Stimulated activated CD8-positive, alpha-beta memory T cell treated with anti-CD3 and anti-CD28 coated beads, Interleukin-7, amount 100 ng/mL, for 4 hours (primary cell): ENCODE measurements at regions not wholly inside any gene's neighbourhood (a gene's known extent, or its start where the extent isn't known, plus 50 kb on each side); places are given as distances from the start of the nearest gene placed in this dataset.
"Not testable (repeated sequence)": the region's sequence is repeated elsewhere in the genome, so short reads cannot be mapped to it uniquely, and the experiment has no call there.

ENCODE experiments used
- DNase-seq, 2 donors: peaks; one replicate each; pipeline ENCODE4 v3.0.0-alpha.2; 2020; ENCODE audit warnings: low read depth in 2 of 2

DNA sequence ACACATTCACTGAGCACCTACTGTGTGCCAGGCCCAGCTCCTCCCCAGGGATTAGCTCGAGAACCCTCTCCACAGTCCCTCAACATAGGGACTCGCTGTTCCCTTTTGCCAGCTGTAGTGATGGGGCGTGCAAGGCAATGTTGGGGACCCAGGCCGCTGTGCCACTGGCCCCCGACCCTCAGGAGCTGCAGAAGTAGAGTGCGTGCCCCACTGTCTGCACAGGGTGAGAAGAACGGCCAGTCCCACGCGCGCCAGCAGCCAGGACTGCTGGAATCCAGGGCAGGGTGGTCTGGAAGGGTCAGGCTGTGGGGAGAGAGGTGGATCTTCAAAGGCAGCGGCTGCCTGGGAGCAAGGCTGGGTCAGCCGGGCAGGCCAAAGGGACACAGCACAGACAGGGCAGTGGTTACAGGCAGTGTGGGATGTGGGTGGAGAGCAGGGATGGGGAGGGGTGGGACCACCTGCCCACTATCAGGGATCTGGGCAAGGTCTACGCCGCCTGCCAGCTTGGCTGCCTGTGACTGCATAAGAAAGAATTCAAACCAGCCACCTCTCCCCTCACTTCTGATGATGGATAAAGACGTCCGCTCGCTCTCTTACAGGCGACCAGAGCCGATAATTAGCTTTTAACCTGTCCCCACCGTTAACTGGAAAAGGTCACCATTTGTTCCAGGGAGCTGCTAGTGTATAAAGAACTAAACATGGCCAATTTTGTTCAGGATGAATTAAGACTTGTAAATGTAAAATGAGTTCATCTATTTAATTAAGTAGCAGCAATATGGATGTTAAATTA lies 86.7 kb upstream of the GSE1 start:
- no peak for DNase-seq

DNA sequence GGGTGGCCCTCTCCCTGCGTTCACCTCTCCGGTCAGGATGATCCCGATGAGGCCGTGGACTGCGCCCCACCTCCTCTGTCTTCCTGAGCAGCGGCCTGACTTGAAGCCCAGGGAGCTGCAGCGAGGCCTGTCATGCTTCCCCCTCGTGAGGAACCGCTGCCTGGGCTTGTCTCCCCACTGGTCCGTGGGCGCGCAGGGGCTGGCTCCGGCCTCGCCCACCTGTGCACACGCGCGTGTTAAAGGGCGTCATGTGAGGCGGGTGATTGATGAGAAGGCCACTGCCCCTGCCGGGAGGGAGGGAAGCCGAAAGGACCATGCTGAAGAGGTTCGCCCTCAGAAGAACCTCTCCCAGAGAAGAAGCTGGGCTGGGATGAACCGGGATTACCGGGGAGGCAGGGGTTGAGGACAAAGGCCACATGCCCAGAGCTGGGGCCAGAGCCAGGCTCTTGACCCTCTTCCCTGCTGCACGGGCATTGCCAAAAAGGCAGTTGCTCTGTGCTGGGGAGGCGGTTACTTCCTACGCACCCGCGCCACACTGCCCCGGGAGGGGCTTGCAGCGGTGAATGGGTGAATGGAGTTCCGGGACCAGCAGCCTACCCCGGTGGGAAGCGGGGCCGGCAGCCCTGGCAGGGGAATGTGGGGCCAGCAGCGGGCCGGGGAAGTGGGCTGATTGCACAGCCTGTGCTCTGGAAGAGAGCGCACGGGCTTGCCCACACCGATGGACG lies 85.9 kb upstream of the GSE1 start:
- DNase-seq = no peak

DNA sequence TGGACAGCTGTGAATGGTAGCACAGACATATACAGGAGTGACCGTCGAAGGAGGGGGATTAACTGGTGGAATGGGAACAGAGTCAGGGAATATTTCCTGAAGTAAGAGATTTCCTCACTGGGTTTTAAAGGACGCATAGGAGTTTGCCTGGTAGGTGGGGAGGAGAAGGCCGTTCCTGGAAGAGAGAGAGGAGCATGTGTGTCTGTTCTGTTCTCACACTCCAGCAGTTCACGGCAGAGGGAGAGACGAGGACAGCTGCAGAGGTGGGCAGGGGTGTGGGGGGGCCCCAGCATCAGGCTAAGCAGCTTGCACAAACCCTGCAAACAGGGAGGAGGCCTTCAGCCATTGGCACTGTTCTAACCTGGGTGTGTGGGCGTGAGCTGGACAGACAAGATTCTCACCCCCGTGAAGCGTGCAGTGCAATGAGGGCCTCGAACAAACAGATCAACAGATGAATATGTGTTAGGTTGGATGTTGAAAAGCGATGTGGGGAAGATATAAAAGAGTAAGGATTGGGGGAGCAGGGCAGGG lies 85.3 kb upstream of the GSE1 start:
- no peak for DNase-seq

- DNase-seq = no peak
Observed at GRCh38 chr16:85528528-85529387, 84.4 kb upstream of the GSE1 start.

DNA sequence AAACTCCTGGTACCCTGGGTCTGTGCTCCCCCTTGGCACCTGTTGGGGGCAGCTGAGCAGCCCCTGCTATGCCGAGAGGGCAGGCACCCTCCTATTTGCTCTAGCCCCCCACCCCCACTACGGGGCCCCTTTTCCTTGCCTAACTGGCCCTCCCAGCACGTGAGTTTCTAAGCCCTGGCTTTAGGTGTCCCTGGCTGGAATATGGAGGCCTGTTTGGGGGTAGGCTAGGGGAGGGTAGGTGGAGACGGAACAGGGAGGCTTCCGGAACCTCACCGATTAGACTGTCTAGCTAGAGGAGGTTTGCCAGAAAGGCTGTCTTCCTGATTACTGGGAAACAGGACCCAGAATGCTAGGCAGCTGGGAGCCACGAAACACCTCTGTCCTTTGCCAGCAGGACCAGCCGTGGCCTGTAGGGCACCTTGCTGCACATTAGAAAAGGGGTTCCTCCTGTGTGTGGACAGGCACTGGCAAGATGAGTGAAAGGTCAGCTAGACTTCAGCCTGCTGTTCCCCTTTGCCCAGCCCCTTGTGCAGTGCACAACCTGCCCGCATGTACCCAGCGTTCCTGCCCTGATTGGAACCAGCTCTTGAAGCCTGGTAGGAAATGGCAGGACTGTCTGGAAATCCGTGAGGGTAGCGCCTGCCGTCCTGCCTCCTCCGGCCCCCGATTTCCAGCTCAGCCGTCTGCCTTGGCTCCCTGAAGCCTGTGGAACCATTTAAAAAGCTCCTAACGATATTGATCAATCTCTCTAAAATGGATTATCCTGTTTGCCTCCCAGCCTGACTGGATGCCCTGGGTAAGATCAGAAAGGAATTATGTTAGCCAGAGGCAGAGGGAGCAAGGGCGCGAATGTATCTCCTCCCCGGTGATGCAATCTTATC lies 83.4 kb upstream of the GSE1 start:
- DNase-seq = no peak

DNA sequence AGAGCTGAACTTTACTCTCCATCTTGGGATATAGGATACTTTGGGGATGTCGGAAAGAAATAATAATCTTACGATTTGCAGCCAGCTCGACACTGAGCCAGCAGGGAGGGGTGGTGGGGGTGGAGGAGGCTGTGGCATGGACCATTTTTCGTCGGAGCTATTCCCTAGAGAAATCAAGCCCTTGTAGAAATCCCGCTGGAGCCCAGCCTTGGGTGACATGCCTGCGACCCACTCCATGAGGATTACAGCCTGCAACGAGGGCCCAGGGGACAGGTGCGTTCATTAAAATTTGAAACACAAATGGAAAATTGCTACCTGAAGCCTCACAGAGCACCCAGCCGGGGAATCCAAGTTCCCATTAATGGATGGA lies 82.8 kb upstream of the GSE1 start:
- no peak for DNase-seq

GRCh38 chr16:85531516-85531915 lies 81.6 kb upstream of the GSE1 start:
- no peak for DNase-seq

DNA sequence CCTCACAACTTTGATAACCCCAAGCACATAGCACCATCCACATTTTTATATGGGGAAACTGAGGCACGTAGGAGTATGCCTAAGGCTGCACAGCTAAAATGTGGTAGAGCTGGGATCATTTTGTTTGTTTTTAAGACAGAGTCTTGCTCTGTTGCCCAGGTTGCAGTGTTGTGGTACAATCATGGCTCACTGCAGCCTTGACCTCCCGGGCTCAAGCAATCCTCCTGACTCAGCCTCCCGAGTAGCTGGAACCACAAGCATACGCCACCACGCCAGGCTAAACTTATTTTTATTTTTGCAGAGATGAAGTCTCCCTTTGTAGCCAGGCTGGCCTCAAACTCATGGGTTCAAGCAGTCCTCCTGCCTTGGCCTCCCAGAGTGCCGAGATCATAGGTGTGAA lies 81.0 kb upstream of the GSE1 start:
- no peak for DNase-seq

- DNase-seq = not testable (repeated sequence)
Observed at GRCh38 chr16:85533593-85533992, 79.5 kb upstream of the GSE1 start.

- DNase-seq = no peak
Observed at GRCh38 chr16:85534536-85535351, 78.4 kb upstream of the GSE1 start.

GRCh38 chr16:85535352-85536072 lies 77.6 kb upstream of the GSE1 start:
- DNase-seq = no peak

GRCh38 chr16:85536073-85536410 lies 77.1 kb upstream of the GSE1 start:
- no peak for DNase-seq

DNA sequence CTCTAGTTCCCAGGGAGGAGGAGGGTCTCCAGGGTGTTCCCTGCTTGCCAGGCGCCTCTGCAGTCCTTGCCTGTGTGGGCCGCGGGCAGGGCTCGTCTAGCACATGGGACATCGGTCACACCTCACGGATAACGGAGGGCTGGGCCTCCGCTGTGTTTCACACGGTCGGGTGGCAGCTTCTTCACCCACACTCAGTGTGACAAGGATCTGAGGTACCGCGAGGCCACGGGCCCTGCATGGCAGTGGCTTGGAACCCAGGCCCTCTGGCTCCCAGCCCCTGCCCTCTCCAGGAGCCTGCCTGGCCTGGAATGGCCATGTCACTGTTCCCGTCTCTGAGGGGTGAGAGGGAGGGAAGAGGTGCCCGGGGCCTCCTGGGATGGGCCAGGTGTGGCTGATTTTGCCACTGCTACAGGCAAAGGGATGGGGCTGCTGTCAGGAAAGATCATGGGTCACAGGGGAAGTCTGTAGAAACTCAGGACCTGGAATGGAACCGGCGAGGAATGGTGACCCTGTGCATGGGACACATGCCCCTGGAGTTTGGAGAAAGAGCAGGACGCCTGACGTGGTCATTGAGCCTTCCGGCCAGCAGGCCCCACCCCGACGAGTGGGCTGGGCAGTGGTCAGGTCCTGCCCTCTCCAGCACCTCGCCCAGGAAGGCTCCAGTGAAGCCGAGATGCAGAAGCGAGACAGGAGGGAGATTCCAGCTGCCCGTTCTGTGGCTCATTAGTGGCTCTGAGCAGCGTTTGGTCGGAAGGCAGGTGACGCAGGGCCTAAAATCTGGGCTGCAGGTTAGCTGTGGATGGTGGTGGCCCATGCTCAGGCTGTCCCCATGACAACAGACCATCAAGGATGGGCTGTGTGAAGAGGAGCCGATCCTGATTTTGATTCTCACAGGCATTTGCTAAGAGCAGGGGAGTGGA lies 76.5 kb upstream of the GSE1 start:
- no peak for DNase-seq

DNA sequence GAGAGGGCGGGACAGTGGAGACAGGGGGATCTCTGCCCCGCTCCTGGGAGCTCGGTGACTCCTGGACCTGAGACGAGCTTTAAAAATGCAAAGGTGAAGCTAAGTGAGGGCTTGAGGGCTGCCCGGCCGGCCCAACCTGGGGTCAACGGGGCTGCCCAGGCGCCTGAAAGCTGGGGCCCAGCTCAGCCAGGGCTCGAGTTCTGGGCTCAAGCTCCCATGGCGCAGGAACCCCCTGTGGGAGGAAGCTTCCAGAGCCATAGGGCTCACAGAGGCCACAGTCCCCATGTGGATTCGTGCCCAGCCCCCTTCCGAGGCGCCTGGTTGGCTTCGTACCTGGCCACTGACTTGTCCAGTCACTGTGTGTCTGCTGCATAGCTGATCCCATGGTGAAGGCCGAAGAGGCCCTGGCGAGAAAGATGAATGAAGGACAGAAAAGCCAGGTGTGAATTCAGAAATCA lies 75.8 kb upstream of the GSE1 start:
- no peak for DNase-seq

GRCh38 chr16:85537795-85538401 lies 75.2 kb upstream of the GSE1 start:
- DNase-seq = no peak

- no peak for DNase-seq
Observed at GRCh38 chr16:85539084-85539483, 74.0 kb upstream of the GSE1 start.

- no peak for DNase-seq
Observed at GRCh38 chr16:85539629-85540291, 73.4 kb upstream of the GSE1 start.

GRCh38 chr16:85541181-85541580 lies 71.9 kb upstream of the GSE1 start:
- DNase-seq = no peak
